HG03575 (cell line): ENCODE measurements at regions not wholly inside any gene's neighbourhood (a gene's known extent, or its start where the extent isn't known, plus 50 kb on each side); places are given as distances from the start of the nearest gene placed in this dataset.

Experiments
- ATAC-seq: cut with Tn5 transposase; IDR thresholded peaks from one replicate; pipeline ENCODE4 v1.9.1; 2021; ENCODE audit not compliant: unreplicated experiment, insufficient number of reproducible peaks, low FRiP score; ENCODE audit errors: extremely low read depth

- no peak for ATAC-seq
Measured at GRCh38 chr19:29263305-29264135, 50.6 kb upstream of the UQCRFS1 start.

- no peak for ATAC-seq
Measured at GRCh38 chr19:29264897-29265296, 51.9 kb upstream of the UQCRFS1 start.

- ATAC-seq, result no peak
Measured at GRCh38 chr19:29265436-29265835, 52.5 kb upstream of the UQCRFS1 start.

GRCh38 chr19:29266001-29266400, 53.0 kb upstream of the UQCRFS1 start:
- no peak for ATAC-seq

GRCh38 chr19:29266603-29267002, 53.7 kb upstream of the UQCRFS1 start:
- no peak for ATAC-seq

- ATAC-seq, result no peak
Measured at GRCh38 chr19:29267701-29268100, 54.8 kb upstream of the UQCRFS1 start.

GRCh38 chr19:29268103-29268502, 55.2 kb upstream of the UQCRFS1 start:
- no peak for ATAC-seq

GRCh38 chr19:29268721-29269393, 55.9 kb upstream of the UQCRFS1 start:
- ATAC-seq, result no peak

- ATAC-seq, result no peak
Measured at GRCh38 chr19:29269641-29270040, 56.7 kb upstream of the UQCRFS1 start.

- ATAC-seq, result no peak
Measured at GRCh38 chr19:29271341-29271740, 58.4 kb upstream of the UQCRFS1 start.

- ATAC-seq, result no peak
Measured at GRCh38 chr19:29271911-29272310, 59.0 kb upstream of the UQCRFS1 start.

- no peak for ATAC-seq
Measured at GRCh38 chr19:29273000-29273640, 60.2 kb upstream of the UQCRFS1 start.

- ATAC-seq, result no peak
Measured at GRCh38 chr19:29275266-29275665, 62.3 kb upstream of the UQCRFS1 start.

GRCh38 chr19:29277102-29277501, 64.2 kb upstream of the UQCRFS1 start:
- ATAC-seq, result peak; percentile 78

GRCh38 chr19:29278716-29279115, 65.8 kb upstream of the UQCRFS1 start:
- ATAC-seq, result no peak

- no peak for ATAC-seq
Measured at GRCh38 chr19:29283366-29283765, 70.4 kb upstream of the UQCRFS1 start.

GRCh38 chr19:29285187-29285687, 72.3 kb upstream of the UQCRFS1 start:
- no peak for ATAC-seq

- ATAC-seq, result no peak
Measured at GRCh38 chr19:29285878-29286277, 72.9 kb upstream of the UQCRFS1 start.

GRCh38 chr19:29287061-29287460, 74.1 kb upstream of the UQCRFS1 start:
- ATAC-seq, result no peak

- ATAC-seq, result no peak
Measured at GRCh38 chr19:29288256-29288655, 75.3 kb upstream of the UQCRFS1 start.
